ENCODE measurements at regions not wholly inside any gene's neighbourhood (a gene's known extent, or its start where the extent isn't known, plus 50 kb on each side); places are given as distances from the start of the nearest gene placed in this dataset.

- Histone ChIP-seq H3K27ac (ENCODE audit: extremely low read length, insufficient read depth, low read length) (no peak overlapping the region), H3K4me2 (ENCODE audit: low read depth, low read length) (no peak overlapping the region)
- intact Hi-C loops (cut with micrococcal nuclease; ENCODE audit: unreplicated experiment): loop anchor here (10.0 kb wide), 1 partner anchor 297 kb away; no protein-coding TSS in a partner anchor
- no peak for TF ChIP-seq NCOA5 (CRISPR knock-in tag; IDR thresholded peaks at IDR 0.05)
- no peak for TF ChIP-seq ZBTB10 (CRISPR knock-in tag; IDR thresholded peaks at IDR 0.05; ENCODE audit: borderline replicate concordance)
- TF ChIP-seq LRRFIP1 (CRISPR knock-in tag; conservative IDR thresholded peaks at IDR 0.05): no peak
- no peak for TF ChIP-seq FUBP1 (CRISPR knock-in tag; IDR thresholded peaks at IDR 0.05; ENCODE audit: borderline replicate concordance)
- TF ChIP-seq ZNF710 (CRISPR knock-in tag; IDR thresholded peaks at IDR 0.05; ENCODE audit: borderline replicate concordance): no peak
- no peak for TF ChIP-seq AKNA (CRISPR knock-in tag; IDR thresholded peaks at IDR 0.05; ENCODE audit: borderline replicate concordance)
- TF ChIP-seq ZBTB3 (CRISPR knock-in tag; IDR thresholded peaks at IDR 0.05; ENCODE audit: borderline replicate concordance, low read depth): no peak
- no peak for TF ChIP-seq ISL2 (CRISPR knock-in tag; IDR thresholded peaks at IDR 0.05)
Measured at GRCh38 chr3:178381971-178382448, 154.2 kb upstream of the KCNMB2 start.

More at GRCh38 chr3:178381971-178382448, 154.2 kb upstream of the KCNMB2 start:
- ChIA-PET POLR2A (no interaction called here), CTCF (ENCODE audit: low intra/inter-chr PET ratio, low total read pairs) (no interaction called here)
- Histone ChIP-seq H4K20me1 (ENCODE audit: insufficient read depth, low read length) (no peaks in the 10 kb centered on the region), H3K9me3 (ENCODE audit: low read length) (no peaks in the 10 kb centered on the region), H3K4me1 (ENCODE audit: insufficient read depth, low read length) (peaks cover 9% of the 10 kb centered on the region), H3K36me3 (replicated peaks in 1 of 2; ENCODE audit: control insufficient read depth in 1 of 2, insufficient read depth in 2 of 2, low read length in 2 of 2) (no peaks in the 10 kb centered on the region), H3K79me2 (ENCODE audit: insufficient read depth, low read length) (no peaks in the 10 kb centered on the region), H3K9ac (ENCODE audit: insufficient read depth, low read depth, low read length) (no peak overlapping the region), H3K27me3 (ENCODE audit: control insufficient read depth in 1 of 2, insufficient read depth in 2 of 2, low read length in 2 of 2) (no peaks in the 10 kb centered on the region), H3K4me3 (replicated peaks in 1 of 3; ENCODE audit: insufficient read depth in 1 of 3, low read depth in 2 of 3, low read length in 3 of 3) (no peak overlapping the region), H2AFZ (ENCODE audit: low read length) (no peak overlapping the region)
- FAIRE-seq (no peak), ATAC-seq (no peak), DNase-seq (ENCODE audit: low spot score) (no peak)
- no TSS peak for BruUV-seq (replicated peaks)
- WGBS (ENCODE audit: low lambda C conversion rate): 0% methylated on average over 1 of the region's 1 CpG
- in situ Hi-C loops (cut with HindIII; ENCODE audit: extremely low pct_ligation_motif_present, low pct_unique_long_range_greater_than_20kb): no loop called here
